Hematopoietic multipotent progenitor cell treated with erythropoietin and hydrocortisone succinate and interleukin-3 and kit ligand, for 4 days (in vitro differentiated cells): ENCODE measurements at regions not wholly inside any gene's neighbourhood (a gene's known extent, or its start where the extent isn't known, plus 50 kb on each side); places are given as distances from the start of the nearest gene placed in this dataset.

ENCODE experiments used
- DNase-seq: peaks from one replicate; pipeline ENCODE4 v3.0.0-alpha.2; 2015

DNA sequence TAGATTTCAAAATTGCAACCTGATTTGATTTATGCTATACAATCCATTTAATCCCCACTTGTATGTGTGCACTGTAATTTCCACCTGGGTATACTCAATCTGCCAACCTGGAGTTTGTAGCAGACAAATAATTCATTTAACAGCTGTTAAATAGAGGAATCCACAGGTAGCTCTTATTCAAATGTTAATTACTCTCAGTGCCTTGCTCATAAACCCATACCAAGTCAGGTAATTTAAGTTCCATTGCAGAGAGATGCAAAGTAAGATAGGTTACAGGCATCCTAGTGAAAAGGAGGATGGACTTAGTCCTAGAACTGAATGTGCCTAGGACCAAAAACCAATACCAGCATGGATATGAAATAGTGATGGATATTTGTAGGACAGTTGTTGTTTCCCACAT lies 674.2 kb downstream of the TBL1XR1 start:
- DNase-seq, result no peak

DNA sequence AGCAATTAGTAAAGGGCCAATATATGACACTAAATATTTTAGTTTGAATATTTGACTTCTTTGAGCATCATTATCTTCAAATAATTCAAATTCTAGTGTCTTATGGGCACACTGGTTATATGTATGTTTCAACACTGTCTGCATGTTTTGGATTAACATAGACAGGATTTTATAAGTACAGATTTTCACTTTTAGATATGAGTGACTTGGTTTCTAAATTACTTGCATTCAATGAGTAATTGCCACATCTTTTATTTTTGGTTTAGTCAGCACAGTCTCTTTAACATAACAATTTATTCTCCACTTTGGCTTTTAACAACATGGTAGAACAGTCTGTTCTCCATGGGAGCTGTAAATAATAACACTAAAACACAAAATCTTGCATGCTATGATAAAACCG lies 674.8 kb downstream of the TBL1XR1 start:
- no peak for DNase-seq

DNA sequence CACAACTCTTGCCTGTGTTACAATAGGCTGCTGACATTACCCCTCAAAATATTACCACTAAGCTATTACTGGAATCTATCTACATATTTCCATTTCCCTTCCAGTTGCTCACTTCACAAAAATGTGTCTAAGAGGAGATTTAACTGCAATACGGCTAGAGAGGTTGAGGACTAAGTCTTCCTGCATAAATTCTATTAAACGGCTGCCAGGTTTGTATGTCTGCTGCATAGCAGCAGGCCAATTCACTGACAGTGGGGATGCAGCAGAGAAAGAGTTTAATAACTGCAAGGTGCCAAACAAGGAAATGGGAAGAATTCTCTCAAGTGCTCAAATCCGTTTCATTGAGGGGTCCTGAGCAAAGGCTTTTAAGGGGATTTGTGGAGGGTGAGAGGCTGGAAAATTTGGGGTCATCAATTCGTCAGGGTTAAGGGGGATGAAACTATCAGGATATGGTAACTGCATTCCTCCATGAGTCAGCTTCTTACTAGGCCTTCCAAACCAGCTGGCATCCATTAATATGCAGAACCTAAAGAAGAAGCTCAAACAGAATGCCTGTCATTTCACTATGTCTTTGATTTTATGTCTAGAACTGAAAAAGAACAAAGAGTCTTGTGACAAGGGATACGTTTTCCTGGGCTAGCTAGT lies 675.6 kb downstream of the TBL1XR1 start:
- DNase-seq, result no peak

DNA sequence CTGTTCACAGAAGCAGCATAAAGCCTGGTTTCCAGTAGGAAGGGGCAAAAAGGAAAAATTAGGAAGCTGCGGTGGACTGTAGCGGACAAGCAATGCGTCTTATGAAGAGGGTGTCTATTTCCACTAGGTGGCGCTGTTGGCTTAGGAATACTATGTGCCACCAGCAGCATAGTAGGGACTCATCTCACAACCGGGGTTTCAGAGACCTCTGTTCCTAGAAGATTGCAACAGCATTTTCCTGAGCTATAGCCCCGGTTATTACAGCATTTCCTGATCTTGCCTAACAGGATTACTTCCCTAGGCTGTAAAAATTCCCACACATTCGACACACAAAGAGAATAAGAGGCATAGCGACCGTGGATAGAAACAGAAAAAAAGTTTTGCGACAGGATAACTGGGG lies 683.0 kb downstream of the TBL1XR1 start:
- peak; percentile 61 for DNase-seq

DNA sequence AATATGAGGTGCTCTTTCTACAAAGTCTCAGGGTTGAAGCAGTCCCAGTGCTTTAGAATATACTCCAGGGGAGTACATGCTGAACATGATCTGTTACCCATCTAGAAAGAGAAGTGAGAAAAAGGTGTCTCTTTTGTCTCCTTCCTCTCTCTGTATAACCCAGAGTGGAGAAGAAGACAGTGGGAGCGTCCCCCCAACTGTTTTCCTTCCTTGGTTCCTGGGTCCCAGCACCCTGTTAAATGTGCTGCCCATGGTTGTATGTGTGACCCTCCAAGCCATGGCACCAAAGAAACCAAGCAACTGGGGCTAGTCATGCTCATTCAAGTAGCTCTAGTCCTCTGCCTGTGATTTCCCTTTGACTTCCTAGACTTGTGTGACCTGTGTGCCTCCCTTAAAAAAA lies 683.7 kb downstream of the TBL1XR1 start:
- DNase-seq, result peak; percentile 15

DNA sequence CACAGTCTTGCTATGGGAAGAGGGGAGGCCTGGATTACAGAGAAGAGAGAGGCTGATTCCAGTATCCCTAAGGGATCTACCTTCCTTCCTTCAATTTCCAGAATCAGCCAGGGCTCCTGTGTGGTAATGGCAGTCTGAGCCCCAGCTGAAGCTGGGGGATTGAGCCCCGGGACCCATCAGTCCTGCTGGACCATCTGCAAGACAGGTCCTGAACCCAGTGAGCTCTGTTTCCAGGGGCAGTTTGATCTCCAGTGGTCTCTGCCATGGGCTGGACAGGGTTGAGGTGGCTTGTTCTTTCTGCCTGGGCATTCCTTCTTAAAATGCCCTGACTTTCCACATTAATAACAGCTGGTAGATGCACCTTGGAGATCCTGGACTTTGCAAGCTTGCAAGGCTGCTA lies 685.2 kb downstream of the TBL1XR1 start:
- DNase-seq, result no peak

DNA sequence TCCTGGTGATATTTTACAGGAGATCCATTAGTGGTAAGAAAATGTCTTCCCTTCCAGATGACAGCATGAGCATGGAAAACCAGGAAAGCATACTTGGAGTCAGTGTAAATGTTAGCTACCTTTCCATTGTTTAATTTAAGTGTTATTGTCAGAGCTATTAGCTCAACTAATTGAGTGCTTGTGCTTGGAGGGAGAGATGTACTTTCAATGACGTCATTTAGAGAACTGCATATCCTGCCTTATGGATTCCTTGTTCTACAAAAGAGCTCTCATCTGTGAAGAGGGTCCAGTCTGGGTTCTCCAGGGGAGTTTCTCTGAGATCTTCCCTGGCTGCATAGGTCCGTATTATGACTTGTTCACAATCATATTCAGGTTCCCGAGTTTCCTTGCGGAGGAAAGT lies 687.2 kb downstream of the TBL1XR1 start:
- no peak for DNase-seq

DNA sequence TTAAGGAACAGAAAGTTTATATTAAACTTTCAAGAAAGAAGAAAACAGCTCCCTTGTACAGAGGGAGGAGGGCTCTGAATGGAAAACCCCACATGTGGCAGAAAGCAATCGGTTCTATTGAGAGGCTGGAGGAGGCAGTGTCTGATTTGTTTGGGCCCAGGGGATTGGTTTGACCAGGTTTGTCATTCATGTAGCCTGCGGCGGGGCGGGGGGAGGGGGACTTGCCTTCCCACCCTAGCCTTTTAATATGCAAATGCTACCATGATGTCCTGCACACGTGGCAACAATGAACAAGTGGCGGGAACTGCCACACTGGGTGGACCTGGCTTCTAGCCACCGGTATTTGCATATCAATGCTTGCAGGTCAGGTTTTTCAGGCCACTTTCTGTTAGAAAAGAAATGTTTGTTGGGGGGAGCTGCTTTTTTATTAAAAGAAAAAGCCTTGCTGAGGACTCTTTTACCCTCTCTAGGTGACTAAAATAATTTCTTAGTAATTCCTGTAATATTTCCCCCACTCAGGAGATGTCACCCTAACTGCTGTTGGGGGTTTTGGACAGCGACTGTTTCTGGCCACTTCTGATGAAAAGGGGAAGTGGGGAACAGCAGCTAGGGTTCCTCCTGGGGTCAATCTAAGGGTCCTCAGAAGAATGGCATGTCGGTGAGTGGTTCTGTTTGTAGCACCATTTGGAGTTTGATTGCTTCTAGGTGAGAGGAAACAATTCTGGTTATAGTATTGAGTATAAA lies 691.2 kb downstream of the TBL1XR1 start:
- DNase-seq, result peak; percentile 5

DNA sequence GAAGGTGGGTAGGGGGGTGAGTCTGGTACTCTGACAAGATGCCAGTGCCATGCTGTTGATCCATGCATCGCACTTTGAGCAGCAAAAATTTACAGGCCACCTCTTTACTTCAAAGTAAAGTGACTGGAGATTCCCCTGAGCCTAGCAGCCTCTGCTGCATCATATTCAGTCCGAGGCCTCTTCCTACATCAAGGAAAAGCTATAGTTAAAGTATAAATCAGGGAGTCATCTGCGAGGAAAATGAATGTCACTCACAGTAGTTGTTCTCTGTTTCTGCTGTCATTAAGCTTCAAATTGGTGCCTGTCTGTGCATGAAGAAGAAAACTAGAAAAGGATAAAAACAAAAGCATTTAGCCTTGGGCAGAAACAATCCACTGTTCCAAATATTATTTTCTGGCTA lies 706.2 kb downstream of the TBL1XR1 start:
- no peak for DNase-seq

DNA sequence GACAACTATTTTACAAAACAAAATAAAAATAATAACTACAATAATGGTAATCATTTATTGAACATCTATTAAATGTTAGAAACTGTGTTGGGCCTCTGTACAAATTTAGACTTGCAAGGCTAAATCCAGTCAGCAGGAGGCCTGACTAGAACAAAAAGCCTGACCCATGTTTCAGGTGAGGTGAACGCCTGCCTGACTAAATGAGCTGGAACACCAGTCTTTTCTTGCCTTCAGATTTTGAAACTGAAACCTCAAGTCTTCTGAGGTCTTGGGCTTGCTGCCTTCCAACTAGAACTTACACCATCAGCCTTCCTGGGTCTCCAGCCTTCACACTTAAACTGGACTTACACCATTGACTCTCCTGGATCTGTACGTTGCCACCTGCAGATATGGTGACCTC lies 706.9 kb downstream of the TBL1XR1 start:
- DNase-seq, result no peak

DNA sequence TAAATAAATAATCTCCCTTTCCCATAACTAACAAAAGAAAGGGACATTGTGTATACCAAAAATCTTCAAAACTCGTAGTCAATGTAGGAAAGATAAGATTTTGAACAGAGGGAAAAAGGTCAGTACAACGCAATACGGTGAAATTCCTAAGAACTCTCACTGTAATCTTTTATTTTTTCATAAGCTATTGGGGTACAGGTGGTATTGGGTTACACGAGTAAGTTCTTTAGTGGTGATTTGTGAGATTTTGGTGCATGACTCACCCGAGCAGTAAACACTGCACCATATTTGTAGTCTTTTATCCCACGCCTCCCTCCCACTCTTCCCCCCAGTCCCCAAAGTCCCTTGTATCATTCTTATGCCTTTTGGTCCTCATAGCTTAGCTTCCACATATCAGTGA lies 718.0 kb downstream of the TBL1XR1 start:
- DNase-seq, result no peak

DNA sequence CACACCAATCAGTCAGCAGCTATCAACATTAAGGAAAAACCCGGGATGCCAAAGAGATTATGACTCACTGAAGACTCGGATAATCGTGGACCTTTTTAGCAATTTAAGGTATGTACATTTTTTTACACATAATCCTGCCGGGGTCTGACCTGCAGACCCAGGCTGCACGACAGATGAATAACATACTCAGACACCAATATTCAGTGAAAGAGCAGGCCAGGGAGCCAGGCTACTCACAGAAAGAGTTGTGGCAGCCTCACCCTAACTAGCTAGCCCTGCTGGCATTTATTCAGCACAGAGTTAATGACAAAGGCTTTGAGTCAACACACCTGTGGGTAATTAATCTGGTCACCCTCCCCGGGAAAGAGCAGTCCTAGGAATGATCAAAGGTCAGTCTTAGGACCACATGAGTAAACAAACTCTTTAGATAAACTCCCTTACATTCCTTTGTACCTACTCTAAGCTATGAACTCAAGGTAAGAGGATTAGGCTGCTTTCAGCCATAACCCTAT lies 727.5 kb downstream of the TBL1XR1 start:
- DNase-seq, result no peak

DNA sequence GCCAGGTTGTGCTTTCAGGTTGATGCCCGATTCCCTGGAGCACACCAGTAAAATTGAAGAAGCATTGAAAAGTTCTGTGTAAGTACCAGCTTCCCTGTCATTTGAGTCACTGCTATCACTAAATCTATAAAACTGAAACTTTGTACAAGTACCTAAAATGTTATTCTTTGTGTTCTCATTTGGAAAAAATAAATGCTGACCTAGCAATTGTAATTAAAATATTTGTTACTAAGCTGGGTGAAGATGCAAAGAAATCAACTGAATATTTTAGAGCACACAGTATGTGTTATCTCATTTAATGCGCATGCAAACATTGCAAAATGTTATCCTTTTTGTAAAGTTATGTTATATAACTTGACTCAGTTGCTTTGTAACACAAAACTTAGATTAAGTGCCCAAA lies 733.7 kb downstream of the TBL1XR1 start:
- no peak for DNase-seq

DNA sequence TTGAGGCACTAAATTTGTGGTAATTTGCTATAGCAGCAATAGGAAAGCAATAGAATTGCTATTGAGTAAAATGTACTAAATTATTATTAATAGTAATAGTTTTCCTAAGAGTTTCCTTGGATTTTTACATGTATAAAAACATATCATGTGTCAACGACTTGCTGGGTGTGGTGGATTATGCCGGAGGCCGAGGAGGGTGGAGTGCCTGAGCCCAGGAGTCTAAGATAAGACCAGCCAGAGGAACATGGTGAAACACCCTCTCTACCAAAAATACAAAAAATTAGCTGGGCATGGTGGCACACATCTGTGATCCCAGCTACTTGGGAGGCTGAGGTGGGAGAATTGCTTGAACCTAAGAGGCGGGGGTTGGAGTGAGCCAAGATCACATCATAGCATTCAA lies 749.9 kb downstream of the TBL1XR1 start:
- DNase-seq, result peak; percentile 49

DNA sequence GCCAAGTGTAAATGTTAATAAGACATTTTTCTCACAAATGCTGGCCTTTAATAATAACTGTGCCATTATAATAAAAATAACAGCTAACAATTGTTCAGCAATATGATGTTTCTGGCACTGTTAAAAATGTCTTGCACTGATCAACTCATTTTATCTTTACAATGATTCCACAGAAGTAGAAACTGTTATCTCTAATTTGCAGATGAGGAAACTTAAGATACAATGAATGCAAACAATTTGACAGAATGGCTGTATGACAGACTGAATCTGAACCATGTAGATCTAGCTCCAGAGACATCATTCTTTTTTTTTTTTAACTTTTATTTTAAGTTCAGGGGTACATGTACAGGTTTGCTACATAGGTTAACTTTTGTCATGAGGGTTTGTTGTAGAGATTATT lies 755.0 kb downstream of the TBL1XR1 start:
- peak; percentile 24 for DNase-seq

DNA sequence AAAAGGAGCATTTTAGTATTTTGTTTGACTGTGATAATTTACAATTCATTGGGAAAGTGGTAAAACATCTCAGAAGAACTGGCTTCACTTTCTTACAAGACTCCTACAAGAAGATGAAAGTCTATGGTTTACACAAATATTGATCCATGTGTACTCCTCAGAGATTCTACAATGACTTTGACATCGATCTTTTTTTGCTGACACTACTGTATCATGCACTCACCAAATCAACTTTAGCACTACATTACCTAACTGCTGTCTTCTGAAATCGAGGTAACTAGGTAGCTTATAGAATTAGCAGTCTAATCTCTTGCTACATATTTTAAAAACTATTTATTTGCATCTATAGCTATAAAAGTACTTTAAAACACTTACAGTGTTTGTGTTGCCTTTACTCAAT lies 757.6 kb downstream of the TBL1XR1 start:
- DNase-seq, result no peak

DNA sequence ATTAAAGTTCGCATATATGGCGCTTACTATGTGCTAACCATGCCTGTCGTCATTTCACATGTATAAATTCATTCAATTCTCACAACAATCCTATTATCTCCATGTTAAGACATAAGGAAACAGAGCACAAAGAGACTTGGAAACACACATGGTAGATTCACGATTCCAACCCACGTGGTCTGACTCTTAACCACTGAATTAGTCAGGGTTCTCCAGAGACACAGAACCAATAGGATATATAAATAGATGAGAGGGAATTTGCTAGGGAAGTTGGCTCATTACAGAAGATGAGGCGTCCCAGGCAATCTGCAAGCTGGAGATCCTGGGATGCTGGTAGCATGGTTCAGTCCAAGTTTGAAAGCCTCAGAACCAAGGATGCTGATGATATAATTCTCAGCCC lies 765.3 kb downstream of the TBL1XR1 start:
- no peak for DNase-seq

DNA sequence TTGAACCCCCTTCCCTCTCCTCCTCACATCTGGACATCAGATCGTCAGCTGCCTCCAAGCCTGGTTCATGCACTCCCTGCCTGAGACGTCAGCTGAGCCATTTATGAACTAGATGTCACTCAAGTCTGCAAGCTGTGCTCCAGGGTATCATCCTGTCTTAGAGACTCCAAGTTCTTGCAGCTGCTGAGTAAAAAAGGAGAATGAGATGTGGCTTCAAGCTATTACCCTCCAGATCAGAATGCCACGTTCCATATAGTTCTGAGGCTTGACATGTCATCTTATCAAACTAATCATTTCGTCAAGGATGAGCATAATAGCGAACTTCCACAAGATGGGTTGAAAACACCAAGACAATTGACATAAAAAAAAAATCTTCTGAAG lies 766.3 kb downstream of the TBL1XR1 start:
- DNase-seq, result no peak

DNA sequence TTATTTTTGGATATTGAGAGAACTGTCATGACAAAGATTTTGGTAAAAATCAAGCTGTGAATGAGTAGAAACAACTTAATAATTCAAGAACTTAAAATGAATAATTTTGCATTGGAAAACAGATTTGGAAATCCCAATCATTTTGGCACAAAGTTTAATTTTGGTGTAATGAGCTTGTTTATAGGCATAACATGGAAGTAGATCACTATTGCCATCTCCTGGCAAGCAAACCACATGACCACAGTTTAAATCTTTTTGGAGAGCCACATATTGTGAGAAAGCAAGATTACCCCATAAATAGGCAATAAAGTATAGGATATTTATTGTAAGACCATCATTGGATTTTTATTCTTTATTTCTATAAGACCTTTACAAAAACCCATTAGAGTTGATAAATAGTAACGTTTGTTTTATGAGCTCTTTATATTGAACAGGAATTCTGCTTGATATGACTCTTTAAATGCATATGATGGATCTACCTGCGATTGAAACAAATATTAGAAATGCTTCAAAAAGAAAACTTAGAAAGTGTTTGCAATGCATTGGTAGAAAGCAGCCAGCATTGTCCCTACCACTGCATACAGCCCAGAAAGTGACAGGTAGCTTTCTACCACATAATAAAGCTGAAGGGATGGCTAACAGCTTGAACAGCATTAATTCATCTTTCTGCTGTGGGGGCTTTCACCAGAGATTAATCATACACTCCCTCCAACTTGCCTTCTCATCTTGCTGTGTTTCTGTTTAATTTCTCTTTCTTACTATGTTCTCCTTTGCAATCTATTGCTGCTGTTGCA lies 766.8 kb downstream of the TBL1XR1 start:
- peak; percentile 66 for DNase-seq

DNA sequence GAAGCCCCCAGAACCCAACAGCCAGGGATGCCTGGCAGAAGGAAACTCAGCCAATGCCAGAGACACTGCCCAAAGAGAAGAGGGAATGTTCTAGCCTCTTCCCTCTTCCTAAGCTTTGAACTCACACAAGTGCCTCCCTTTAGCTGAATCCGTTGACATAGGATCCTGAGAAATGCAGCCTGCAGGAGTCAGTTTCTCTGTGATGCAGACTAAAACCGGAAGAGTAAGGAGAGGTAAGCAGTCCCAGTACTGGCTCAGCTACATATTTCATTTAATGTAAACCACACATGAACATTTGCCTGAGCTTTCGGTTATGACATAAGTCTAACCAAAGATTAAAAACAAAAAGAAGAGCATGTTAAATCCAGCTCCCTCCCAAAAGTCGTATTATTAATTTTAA lies 768.7 kb downstream of the TBL1XR1 start:
- DNase-seq, result no peak

DNA sequence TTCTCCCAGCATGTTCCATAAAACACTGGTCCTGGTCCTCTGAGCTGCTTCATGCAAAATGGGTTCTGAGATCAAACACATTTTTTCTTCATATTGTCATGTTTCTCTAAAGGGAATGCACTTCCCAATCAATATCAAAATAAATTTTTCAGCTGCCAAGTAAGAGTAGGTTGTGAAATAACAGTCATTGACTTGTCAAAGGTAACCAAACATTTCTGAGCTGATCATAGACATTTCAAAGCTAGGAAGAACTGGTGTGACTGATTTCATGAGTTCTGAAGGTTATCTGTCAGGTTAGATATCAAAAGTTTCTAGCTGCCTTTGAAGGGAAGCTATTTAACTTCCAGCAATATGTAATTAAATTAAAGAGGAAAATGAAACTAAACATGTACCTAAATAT lies 770.9 kb downstream of the TBL1XR1 start:
- DNase-seq, result no peak

DNA sequence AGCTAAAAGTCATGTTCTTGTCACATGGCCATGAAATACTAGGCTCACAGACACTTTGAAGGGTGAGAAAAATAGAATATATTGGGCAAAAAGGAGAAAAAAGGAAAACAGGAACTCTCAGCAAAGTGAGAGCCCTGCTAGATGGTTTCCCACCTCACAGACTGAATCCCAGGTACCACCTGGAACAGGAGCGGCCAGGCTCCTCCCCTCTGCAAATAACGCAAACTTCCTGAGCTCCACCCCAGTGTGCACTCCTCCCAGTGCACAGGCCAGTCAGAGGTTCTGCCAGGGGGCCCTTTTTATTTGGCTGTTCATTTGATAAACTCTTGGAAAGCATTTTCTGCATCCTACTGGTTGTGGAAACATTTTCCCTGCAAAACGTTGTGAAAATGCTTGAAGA lies 780.4 kb downstream of the TBL1XR1 start:
- no peak for DNase-seq

DNA sequence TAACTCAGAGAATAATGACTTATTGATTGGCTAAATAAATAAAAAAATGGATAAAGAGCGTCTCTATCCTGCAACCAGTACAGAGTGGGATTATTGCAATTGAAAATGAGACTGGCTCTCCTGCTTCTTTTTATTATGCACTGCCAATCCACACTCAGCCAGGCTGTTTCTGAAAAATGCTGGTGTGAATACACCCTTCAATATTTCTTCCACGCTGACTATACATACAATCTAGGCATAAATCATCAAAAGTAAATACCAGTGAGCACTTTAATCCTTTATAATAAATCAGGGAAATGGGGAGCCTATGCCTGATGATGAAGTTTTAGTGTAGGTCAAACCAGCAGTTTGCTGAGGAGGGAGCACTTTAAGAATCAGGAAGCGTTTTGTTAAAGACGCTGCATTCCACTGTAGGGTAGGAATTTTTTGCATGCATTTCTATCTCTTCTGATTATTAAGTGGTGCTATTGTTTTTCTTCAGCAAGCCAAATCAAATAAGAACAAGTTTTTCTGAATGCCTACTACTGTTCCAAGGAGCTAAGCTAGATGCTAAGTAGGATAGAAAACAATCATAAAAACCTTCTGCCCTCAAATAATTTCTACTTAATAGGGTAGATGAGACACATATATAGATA lies 781.5 kb downstream of the TBL1XR1 start:
- DNase-seq, result no peak
